ENCODE measurements at regions not wholly inside any gene's neighbourhood (a gene's known extent, or its start where the extent isn't known, plus 50 kb on each side); places are given as distances from the start of the nearest gene placed in this dataset.

GRCh38 chr5:74500110-74500917 is 140.2 kb downstream of the ENC1 start:
- ATAC-seq = no peak
- ChIA-PET CTCF (interaction anchor here (0.9 to 1.5 kb wide), 3 partner anchors 9 to 178 kb away, joined by 3 to 4 read pairs (median 3); no protein-coding TSS in a partner anchor), SMC1A (ENCODE audit: uncharacterized antibody, unreplicated experiment) (interaction anchor here (0.6 to 1.7 kb wide), 6 partner anchors 9 to 182 kb away, joined by 3 to 8 read pairs (median 3); no protein-coding TSS in a partner anchor), RAD21 (ENCODE audit: unreplicated experiment) (interaction anchor here (1.5 kb wide), 1 partner anchor 9 kb away, joined by 4 read pairs; no protein-coding TSS in a partner anchor), POLR2A (no interaction called here)
- no peak overlapping the region for H2AFZ ChIP-seq (ENCODE audit: control insufficient read depth, low read depth, low read length)
- no peak for FAIRE-seq
- H3K4me3 ChIP-seq = no peak overlapping the region
- DNase-seq (ENCODE audit: low read depth, low spot score) = no peak
- WGBS (ENCODE audit: insufficient coverage, insufficient replicate concordance, low lambda C conversion rate, missing lambda C conversion rate) = 56% methylated on average over 9 of the region's 9 CpGs
- H3K79me2 ChIP-seq (ENCODE audit: control insufficient read depth, insufficient read depth, low read length) = no peaks in the 10 kb centered on the region
- H3K9me3 ChIP-seq (replicated peaks; ENCODE audit: control insufficient read depth, insufficient read depth, low read length) = no peaks in the 10 kb centered on the region
- intact Hi-C loops (cut with micrococcal nuclease; ENCODE audit: unreplicated experiment) (no loop called here), in situ Hi-C loops (cut with MboI) (no loop called here)
- no peaks in the 10 kb centered on the region for H3K27me3 ChIP-seq (replicated peaks in 1 of 2; ENCODE audit: control insufficient read depth in 2 of 2, insufficient read depth in 2 of 2, low read length in 1 of 2)
- H3K27ac ChIP-seq (ENCODE audit: control insufficient read depth, insufficient read depth) = no peak overlapping the region
- no peak overlapping the region for H3K4me2 ChIP-seq (ENCODE audit: control insufficient read depth, insufficient read depth)
- H3K36me3 ChIP-seq (ENCODE audit: control insufficient read depth in 2 of 2, insufficient read depth in 2 of 2, low read length in 1 of 2) = no peaks in the 10 kb centered on the region
- H4K20me1 ChIP-seq (ENCODE audit: control insufficient read depth, insufficient read depth) = no peaks in the 10 kb centered on the region
- no peaks in the 10 kb centered on the region for H3K4me1 ChIP-seq (ENCODE audit: control insufficient read depth, insufficient read depth, low read length)
- no TSS peak for BruUV-seq (replicated peaks)
- H3K9ac ChIP-seq (ENCODE audit: control insufficient read depth, insufficient read depth, low read length) = no peak overlapping the region
- TF ChIP-seq POU2F2 (IDR thresholded peaks at IDR 0.05; ENCODE audit: borderline replicate concordance, low read depth, low read length) (no peak), ELK1 (IDR thresholded peaks at IDR 0.05; ENCODE audit: low read depth, low read length) (no peak), SUZ12 (IDR thresholded peaks at IDR 0.05; ENCODE audit: unreplicated experiment) (no peak), NKRF (conservative IDR thresholded peaks at IDR 0.05) (no peak), POLR2AphosphoS2 (IDR thresholded peaks at IDR 0.05; ENCODE audit: low read depth, low read length) (no peak), TAF1 (IDR thresholded peaks at IDR 0.05; ENCODE audit: borderline replicate concordance, low read depth, low read length) (no peak), ZBTB33 (IDR thresholded peaks at IDR 0.05) (no peak), ZBTB40 (IDR thresholded peaks at IDR 0.05; ENCODE audit: borderline replicate concordance) (no peak), SREBF2 (IDR thresholded peaks at IDR 0.05; ENCODE audit: low read length) (no peak), KDM1A (IDR thresholded peaks at IDR 0.05; ENCODE audit: borderline replicate concordance) (no peak), CREM (IDR thresholded peaks at IDR 0.05; ENCODE audit: low read depth) (no peak)
